ENCODE measurements at regions not wholly inside any gene's neighbourhood (a gene's known extent, or its start where the extent isn't known, plus 50 kb on each side); places are given as distances from the start of the nearest gene placed in this dataset.

DNA sequence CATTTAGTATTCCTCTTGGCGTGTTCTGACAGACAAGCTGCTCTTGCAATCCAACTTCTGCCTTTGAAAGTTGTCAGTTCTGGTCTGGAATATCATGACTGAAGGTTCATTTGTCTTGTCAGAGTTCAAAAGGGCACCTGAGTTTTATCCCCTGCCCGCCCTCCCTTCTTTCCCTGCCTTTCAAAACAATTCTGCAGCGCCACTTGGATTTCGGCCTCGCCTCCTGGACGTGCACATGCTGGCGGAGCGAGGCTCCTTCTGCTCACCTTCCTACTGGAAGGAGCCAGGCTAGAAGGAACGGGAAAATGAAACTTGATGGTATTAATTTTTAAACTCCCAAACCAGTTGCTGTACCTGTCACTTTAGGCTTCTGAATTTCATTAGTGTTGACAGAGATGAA is 55.7 kb upstream of the HDGFL1 start:
- H3K27me3 ChIP-seq (ENCODE audit: control insufficient read depth in 4 of 4, insufficient read depth in 4 of 4, low read length in 3 of 4), result no peaks in the 10 kb centered on the region
- 58% methylated on average over 9 of the region's 9 CpGs for WGBS
- no peaks in the 10 kb centered on the region for H3K36me3 ChIP-seq (ENCODE audit: control insufficient read depth in 4 of 4, insufficient read depth in 3 of 4, low read depth in 1 of 4, low read length in 3 of 4)
- H3K9ac ChIP-seq (ENCODE audit: low read depth in 1 of 2, low read length in 2 of 2), result no peak overlapping the region
- H3K4me1 ChIP-seq (ENCODE audit: control insufficient read depth in 4 of 4, insufficient read depth in 4 of 4, low read length in 3 of 4), result no peaks in the 10 kb centered on the region
- no peak overlapping the region for H3K27ac ChIP-seq (ENCODE audit: low read depth in 1 of 2, low read length in 2 of 2)
- H3K4me3 ChIP-seq (ENCODE audit: low read depth in 1 of 3, low read length in 3 of 3), result no peak overlapping the region
- no peaks in the 10 kb centered on the region for H3K9me3 ChIP-seq (ENCODE audit: control insufficient read depth in 4 of 4, low read length in 3 of 4)
- TF ChIP-seq YY1 (IDR thresholded peaks at IDR 0.05) (no peak), GABPA (IDR thresholded peaks at IDR 0.05 in 1 of 2, conservative IDR thresholded peaks at IDR 0.05 in 1 of 2) (no peak), NR2F2 (IDR thresholded peaks at IDR 0.05) (no peak), RAD21 (IDR thresholded peaks at IDR 0.05) (peak; percentile 10 to 52), FOXA2 (IDR thresholded peaks at IDR 0.05) (no peak), TAF1 (conservative IDR thresholded peaks at IDR 0.05) (no peak), EGR1 (IDR thresholded peaks at IDR 0.05; ENCODE audit: low read depth in 2 of 2) (no peak), RXRA (IDR thresholded peaks at IDR 0.05) (peak; percentile 69 to 71), JUND (IDR thresholded peaks at IDR 0.05) (no peak), HNF4A (conservative IDR thresholded peaks at IDR 0.05) (peak; percentile 51 to 68)
- TF ChIP-seq, protein P1, sequence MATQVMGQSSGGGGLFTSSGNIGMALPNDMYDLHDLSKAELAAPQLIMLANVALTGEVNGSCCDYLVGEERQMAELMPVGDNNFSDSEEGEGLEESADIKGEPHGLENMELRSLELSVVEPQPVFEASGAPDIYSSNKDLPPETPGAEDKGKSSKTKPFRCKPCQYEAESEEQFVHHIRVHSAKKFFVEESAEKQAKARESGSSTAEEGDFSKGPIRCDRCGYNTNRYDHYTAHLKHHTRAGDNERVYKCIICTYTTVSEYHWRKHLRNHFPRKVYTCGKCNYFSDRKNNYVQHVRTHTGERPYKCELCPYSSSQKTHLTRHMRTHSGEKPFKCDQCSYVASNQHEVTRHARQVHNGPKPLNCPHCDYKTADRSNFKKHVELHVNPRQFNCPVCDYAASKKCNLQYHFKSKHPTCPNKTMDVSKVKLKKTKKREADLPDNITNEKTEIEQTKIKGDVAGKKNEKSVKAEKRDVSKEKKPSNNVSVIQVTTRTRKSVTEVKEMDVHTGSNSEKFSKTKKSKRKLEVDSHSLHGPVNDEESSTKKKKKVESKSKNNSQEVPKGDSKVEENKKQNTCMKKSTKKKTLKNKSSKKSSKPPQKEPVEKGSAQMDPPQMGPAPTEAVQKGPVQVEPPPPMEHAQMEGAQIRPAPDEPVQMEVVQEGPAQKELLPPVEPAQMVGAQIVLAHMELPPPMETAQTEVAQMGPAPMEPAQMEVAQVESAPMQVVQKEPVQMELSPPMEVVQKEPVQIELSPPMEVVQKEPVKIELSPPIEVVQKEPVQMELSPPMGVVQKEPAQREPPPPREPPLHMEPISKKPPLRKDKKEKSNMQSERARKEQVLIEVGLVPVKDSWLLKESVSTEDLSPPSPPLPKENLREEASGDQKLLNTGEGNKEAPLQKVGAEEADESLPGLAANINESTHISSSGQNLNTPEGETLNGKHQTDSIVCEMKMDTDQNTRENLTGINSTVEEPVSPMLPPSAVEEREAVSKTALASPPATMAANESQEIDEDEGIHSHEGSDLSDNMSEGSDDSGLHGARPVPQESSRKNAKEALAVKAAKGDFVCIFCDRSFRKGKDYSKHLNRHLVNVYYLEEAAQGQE (IDR thresholded peaks at IDR 0.05), result no peak
- TF ChIP-seq, protein P2, sequence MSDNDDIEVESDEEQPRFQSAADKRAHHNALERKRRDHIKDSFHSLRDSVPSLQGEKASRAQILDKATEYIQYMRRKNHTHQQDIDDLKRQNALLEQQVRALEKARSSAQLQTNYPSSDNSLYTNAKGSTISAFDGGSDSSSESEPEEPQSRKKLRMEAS (IDR thresholded peaks at IDR 0.05), result peak; percentile 30
- TF ChIP-seq, protein P3, sequence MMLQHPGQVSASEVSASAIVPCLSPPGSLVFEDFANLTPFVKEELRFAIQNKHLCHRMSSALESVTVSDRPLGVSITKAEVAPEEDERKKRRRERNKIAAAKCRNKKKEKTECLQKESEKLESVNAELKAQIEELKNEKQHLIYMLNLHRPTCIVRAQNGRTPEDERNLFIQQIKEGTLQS (IDR thresholded peaks at IDR 0.05), result no peak
- TF ChIP-seq, protein P4, sequence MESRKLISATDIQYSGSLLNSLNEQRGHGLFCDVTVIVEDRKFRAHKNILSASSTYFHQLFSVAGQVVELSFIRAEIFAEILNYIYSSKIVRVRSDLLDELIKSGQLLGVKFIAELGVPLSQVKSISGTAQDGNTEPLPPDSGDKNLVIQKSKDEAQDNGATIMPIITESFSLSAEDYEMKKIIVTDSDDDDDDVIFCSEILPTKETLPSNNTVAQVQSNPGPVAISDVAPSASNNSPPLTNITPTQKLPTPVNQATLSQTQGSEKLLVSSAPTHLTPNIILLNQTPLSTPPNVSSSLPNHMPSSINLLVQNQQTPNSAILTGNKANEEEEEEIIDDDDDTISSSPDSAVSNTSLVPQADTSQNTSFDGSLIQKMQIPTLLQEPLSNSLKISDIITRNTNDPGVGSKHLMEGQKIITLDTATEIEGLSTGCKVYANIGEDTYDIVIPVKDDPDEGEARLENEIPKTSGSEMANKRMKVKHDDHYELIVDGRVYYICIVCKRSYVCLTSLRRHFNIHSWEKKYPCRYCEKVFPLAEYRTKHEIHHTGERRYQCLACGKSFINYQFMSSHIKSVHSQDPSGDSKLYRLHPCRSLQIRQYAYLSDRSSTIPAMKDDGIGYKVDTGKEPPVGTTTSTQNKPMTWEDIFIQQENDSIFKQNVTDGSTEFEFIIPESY (IDR thresholded peaks at IDR 0.05), result no peak
- DNase-seq (ENCODE audit: low spot score), result no peak

DNA sequence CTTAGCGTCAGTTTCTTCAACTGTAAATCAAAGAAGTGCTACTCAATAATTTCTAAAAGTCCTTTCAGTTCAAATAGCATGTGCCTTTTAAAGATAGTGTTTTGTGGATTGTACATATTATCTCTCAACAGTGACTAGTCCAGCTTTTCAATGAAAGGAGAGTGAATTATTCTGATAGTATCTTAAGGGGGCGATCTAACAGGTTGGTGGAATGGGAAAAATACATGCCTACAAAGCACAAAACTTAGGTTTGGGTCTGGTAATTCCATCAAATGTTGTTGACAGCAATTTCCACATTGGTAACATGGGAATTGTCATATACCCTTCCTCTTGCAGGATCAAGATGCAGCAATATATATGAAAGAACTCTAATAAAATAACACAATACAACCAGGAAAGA is 50.1 kb upstream of the HDGFL1 start:
- TF ChIP-seq, protein P4 (IDR thresholded peaks at IDR 0.05), result no peak
- TF ChIP-seq HNF4A (conservative IDR thresholded peaks at IDR 0.05) (no peak), JUND (IDR thresholded peaks at IDR 0.05) (no peak), GABPA (IDR thresholded peaks at IDR 0.05 in 1 of 2, conservative IDR thresholded peaks at IDR 0.05 in 1 of 2) (no peak), RAD21 (IDR thresholded peaks at IDR 0.05) (no peak), FOXA1 (IDR thresholded peaks at IDR 0.05) (no peak), FOXA2 (IDR thresholded peaks at IDR 0.05) (no peak), HNF4G (IDR thresholded peaks at IDR 0.05) (no peak), TAF1 (conservative IDR thresholded peaks at IDR 0.05) (no peak)
- TF ChIP-seq, protein P5, sequence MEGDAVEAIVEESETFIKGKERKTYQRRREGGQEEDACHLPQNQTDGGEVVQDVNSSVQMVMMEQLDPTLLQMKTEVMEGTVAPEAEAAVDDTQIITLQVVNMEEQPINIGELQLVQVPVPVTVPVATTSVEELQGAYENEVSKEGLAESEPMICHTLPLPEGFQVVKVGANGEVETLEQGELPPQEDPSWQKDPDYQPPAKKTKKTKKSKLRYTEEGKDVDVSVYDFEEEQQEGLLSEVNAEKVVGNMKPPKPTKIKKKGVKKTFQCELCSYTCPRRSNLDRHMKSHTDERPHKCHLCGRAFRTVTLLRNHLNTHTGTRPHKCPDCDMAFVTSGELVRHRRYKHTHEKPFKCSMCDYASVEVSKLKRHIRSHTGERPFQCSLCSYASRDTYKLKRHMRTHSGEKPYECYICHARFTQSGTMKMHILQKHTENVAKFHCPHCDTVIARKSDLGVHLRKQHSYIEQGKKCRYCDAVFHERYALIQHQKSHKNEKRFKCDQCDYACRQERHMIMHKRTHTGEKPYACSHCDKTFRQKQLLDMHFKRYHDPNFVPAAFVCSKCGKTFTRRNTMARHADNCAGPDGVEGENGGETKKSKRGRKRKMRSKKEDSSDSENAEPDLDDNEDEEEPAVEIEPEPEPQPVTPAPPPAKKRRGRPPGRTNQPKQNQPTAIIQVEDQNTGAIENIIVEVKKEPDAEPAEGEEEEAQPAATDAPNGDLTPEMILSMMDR (IDR thresholded peaks at IDR 0.05; ENCODE audit: low read depth, low read length, missing input control), result no peak
- TF ChIP-seq, protein P2 (IDR thresholded peaks at IDR 0.05), result no peak
- TF ChIP-seq, protein P1 (IDR thresholded peaks at IDR 0.05), result no peak
- DNase-seq (ENCODE audit: low spot score), result no peak
- no peaks in the 10 kb centered on the region for H3K9me3 ChIP-seq (ENCODE audit: control insufficient read depth in 4 of 4, low read length in 3 of 4)
- no peak overlapping the region for H3K4me3 ChIP-seq (ENCODE audit: low read depth in 1 of 3, low read length in 3 of 3)
- no peak overlapping the region for H3K27ac ChIP-seq (ENCODE audit: low read depth in 1 of 2, low read length in 2 of 2)
- no peaks in the 10 kb centered on the region for H3K27me3 ChIP-seq (ENCODE audit: control insufficient read depth in 4 of 4, insufficient read depth in 4 of 4, low read length in 3 of 4)
- no peaks in the 10 kb centered on the region for H3K36me3 ChIP-seq (ENCODE audit: control insufficient read depth in 4 of 4, insufficient read depth in 3 of 4, low read depth in 1 of 4, low read length in 3 of 4)
- 80% methylated on average over 2 of the region's 2 CpGs for WGBS
- no peak overlapping the region for H3K9ac ChIP-seq (ENCODE audit: low read depth in 1 of 2, low read length in 2 of 2)
- no peaks in the 10 kb centered on the region for H3K4me1 ChIP-seq (ENCODE audit: control insufficient read depth in 4 of 4, insufficient read depth in 4 of 4, low read length in 3 of 4)
